ENCODE measurements at regions not wholly inside any gene's neighbourhood (a gene's known extent, or its start where the extent isn't known, plus 50 kb on each side); places are given as distances from the start of the nearest gene placed in this dataset.

- H3K27me3 ChIP-seq (ENCODE audit: insufficient read depth, low read length, poor library complexity, severe bottlenecking), result no peaks in the 10 kb centered on the region
- H2AFZ ChIP-seq (ENCODE audit: low read length), result no peak overlapping the region
- no peak overlapping the region for H3K9ac ChIP-seq (ENCODE audit: low read depth, low read length, poor library complexity, severe bottlenecking)
- TF ChIP-seq CTCF (conservative IDR thresholded peaks at IDR 0.05; ENCODE audit: low read length), result no peak
- no peak for TF ChIP-seq EZH2phosphoT487 (IDR thresholded peaks at IDR 0.05; ENCODE audit: borderline replicate concordance)
- no peaks in the 10 kb centered on the region for H4K20me1 ChIP-seq (ENCODE audit: insufficient read depth, low read length, poor library complexity, severe bottlenecking)
- no peaks in the 10 kb centered on the region for H3K9me2 ChIP-seq (replicated peaks; ENCODE audit: low read depth, low read length)
- H3K4me1 ChIP-seq (ENCODE audit: insufficient read depth, low read length, poor library complexity, severe bottlenecking), result no peaks in the 10 kb centered on the region
- no peak overlapping the region for H3K4me3 ChIP-seq (ENCODE audit: low read length, poor library complexity, severe bottlenecking)
- no peaks in the 10 kb centered on the region for H3K79me2 ChIP-seq (ENCODE audit: insufficient read depth, low read length)
- H3K36me3 ChIP-seq (ENCODE audit: insufficient read depth, low read length), result no peaks in the 10 kb centered on the region
- H3F3A ChIP-seq (ENCODE audit: low read depth), result no peaks in the 10 kb centered on the region
- no peak overlapping the region for H3K4me2 ChIP-seq (ENCODE audit: low read depth, low read length, poor library complexity, severe bottlenecking)
- no peaks in the 10 kb centered on the region for H3K9me3 ChIP-seq (ENCODE audit: insufficient read depth, low read depth, low read length)
These were observed 429.8 kb downstream of the EPHA4 start for GRCh38 chr2:221142341-221142740.

- Histone ChIP-seq H3K27me3 (ENCODE audit: insufficient read depth, low read length, poor library complexity, severe bottlenecking) (no peaks in the 10 kb centered on the region), H3K9me3 (ENCODE audit: insufficient read depth, low read depth, low read length) (no peaks in the 10 kb centered on the region), H3K9ac (ENCODE audit: low read depth, low read length, poor library complexity, severe bottlenecking) (no peak overlapping the region), H3K79me2 (ENCODE audit: insufficient read depth, low read length) (no peaks in the 10 kb centered on the region), H3K9me2 (replicated peaks; ENCODE audit: low read depth, low read length) (no peaks in the 10 kb centered on the region), H3K4me2 (ENCODE audit: low read depth, low read length, poor library complexity, severe bottlenecking) (no peak overlapping the region), H3K36me3 (ENCODE audit: insufficient read depth, low read length) (no peaks in the 10 kb centered on the region), H3K4me1 (ENCODE audit: insufficient read depth, low read length, poor library complexity, severe bottlenecking) (no peaks in the 10 kb centered on the region), H4K20me1 (ENCODE audit: insufficient read depth, low read length, poor library complexity, severe bottlenecking) (no peaks in the 10 kb centered on the region), H3F3A (ENCODE audit: low read depth) (no peaks in the 10 kb centered on the region), H3K4me3 (ENCODE audit: low read length, poor library complexity, severe bottlenecking) (no peak overlapping the region), H2AFZ (ENCODE audit: low read length) (no peak overlapping the region)
- TF ChIP-seq CTCF (conservative IDR thresholded peaks at IDR 0.05; ENCODE audit: low read length) (no peak), EZH2phosphoT487 (IDR thresholded peaks at IDR 0.05; ENCODE audit: borderline replicate concordance) (no peak)
These were observed 428.9 kb downstream of the EPHA4 start for GRCh38 chr2:221143231-221143630.

GRCh38 chr2:221144909-221145308, 427.2 kb downstream of the EPHA4 start:
- TF ChIP-seq CTCF (conservative IDR thresholded peaks at IDR 0.05; ENCODE audit: low read length) (no peak), EZH2phosphoT487 (IDR thresholded peaks at IDR 0.05; ENCODE audit: borderline replicate concordance) (no peak)
- H3F3A ChIP-seq (ENCODE audit: low read depth), result no peaks in the 10 kb centered on the region
- H3K4me3 ChIP-seq (ENCODE audit: low read length, poor library complexity, severe bottlenecking), result no peak overlapping the region
- no peak overlapping the region for H3K4me2 ChIP-seq (ENCODE audit: low read depth, low read length, poor library complexity, severe bottlenecking)
- H3K9me3 ChIP-seq (ENCODE audit: insufficient read depth, low read depth, low read length), result no peaks in the 10 kb centered on the region
- no peaks in the 10 kb centered on the region for H3K4me1 ChIP-seq (ENCODE audit: insufficient read depth, low read length, poor library complexity, severe bottlenecking)
- H2AFZ ChIP-seq (ENCODE audit: low read length), result no peak overlapping the region
- no peaks in the 10 kb centered on the region for H3K79me2 ChIP-seq (ENCODE audit: insufficient read depth, low read length)
- H3K9ac ChIP-seq (ENCODE audit: low read depth, low read length, poor library complexity, severe bottlenecking), result no peak overlapping the region
- no peaks in the 10 kb centered on the region for H3K36me3 ChIP-seq (ENCODE audit: insufficient read depth, low read length)
- no peaks in the 10 kb centered on the region for H3K27me3 ChIP-seq (ENCODE audit: insufficient read depth, low read length, poor library complexity, severe bottlenecking)
- no peaks in the 10 kb centered on the region for H4K20me1 ChIP-seq (ENCODE audit: insufficient read depth, low read length, poor library complexity, severe bottlenecking)
- H3K9me2 ChIP-seq (replicated peaks; ENCODE audit: low read depth, low read length), result no peaks in the 10 kb centered on the region

Data from Loucy (cell line).